OCI-LY3 (cell line): ENCODE measurements at regions not wholly inside any gene's neighbourhood (a gene's known extent, or its start where the extent isn't known, plus 50 kb on each side); places are given as distances from the start of the nearest gene placed in this dataset.

ENCODE experiments used
- EZH2phosphoT487 ChIP-seq: fragments of 200-600 bp; shearing (Covaris generic); IDR thresholded peaks from 2 replicates; pipeline ENCODE4 v1.6.1; 2018; ENCODE audit warnings: antibody characterized with exemption, mixed run types, low read depth
- TF ChIP-seq, protein P1 (sequence below): fragments of 200-600, 300-600 bp; sonication (generic); IDR thresholded peaks from 2 replicates; pipeline ENCODE4 v1.5.1; 2014; ENCODE audit warnings: antibody characterized with exemption, low read length, low read depth

DNA sequence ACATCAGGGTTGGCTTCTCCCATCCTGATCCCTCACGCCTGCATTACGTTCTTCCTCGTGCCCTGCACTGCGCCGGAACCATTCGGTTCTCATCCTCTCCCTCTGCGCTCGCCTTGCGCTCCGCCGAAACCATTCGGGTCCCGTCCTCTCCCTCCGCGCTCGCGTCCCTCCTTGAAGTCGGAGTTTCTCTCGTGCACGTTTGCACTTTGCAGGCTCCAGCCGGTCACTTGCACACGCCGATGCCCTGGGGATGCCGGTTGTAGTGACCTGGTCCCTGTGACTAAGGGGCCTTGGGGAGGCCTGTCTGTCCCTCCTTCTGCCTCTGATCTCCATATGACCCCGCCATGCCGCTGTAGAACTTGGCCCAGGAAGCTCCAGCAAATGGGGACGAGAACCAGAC, 265.8 kb downstream of the TEX29 start:
- TF ChIP-seq, protein P1, sequence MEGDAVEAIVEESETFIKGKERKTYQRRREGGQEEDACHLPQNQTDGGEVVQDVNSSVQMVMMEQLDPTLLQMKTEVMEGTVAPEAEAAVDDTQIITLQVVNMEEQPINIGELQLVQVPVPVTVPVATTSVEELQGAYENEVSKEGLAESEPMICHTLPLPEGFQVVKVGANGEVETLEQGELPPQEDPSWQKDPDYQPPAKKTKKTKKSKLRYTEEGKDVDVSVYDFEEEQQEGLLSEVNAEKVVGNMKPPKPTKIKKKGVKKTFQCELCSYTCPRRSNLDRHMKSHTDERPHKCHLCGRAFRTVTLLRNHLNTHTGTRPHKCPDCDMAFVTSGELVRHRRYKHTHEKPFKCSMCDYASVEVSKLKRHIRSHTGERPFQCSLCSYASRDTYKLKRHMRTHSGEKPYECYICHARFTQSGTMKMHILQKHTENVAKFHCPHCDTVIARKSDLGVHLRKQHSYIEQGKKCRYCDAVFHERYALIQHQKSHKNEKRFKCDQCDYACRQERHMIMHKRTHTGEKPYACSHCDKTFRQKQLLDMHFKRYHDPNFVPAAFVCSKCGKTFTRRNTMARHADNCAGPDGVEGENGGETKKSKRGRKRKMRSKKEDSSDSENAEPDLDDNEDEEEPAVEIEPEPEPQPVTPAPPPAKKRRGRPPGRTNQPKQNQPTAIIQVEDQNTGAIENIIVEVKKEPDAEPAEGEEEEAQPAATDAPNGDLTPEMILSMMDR, result no peak
- TF ChIP-seq EZH2phosphoT487, result no peak
